Small intestine (tissue), 7 donors: ENCODE measurements at regions not wholly inside any gene's neighbourhood (a gene's known extent, or its start where the extent isn't known, plus 50 kb on each side); places are given as distances from the start of the nearest gene placed in this dataset.

Experiments used
- DNase-seq, 2 donors: peaks; one replicate each; pipeline versions ENCODE4 v3.0.0 to v3.0.0-alpha.2; 2013
- FAIRE-seq: peaks from 2 replicates; lab custom pipeline; 2012; peaks lifted over from hg19 to GRCh38; lab: Jason Lieb, UNC
- H3K27ac ChIP-seq, 3 donors: one replicate each; pipeline ENCODE4 v1.5.1; 2013; ENCODE audit warnings: low read length in 2 of 3, mild to moderate bottlenecking in 2 of 3, control low read depth in 1 of 3, inconsistent platforms in 1 of 3, low read depth in 1 of 3, moderate library complexity in 1 of 3
- H3K27me3 ChIP-seq, 3 donors: one replicate each; pipeline ENCODE4 v1.6.1; 2013; ENCODE audit warnings: low read length in 3 of 3, inconsistent platforms in 1 of 3; ENCODE audit not compliant: control insufficient read depth in 3 of 3, insufficient read depth in 3 of 3
- H3K36me3 ChIP-seq, 3 donors: one replicate each; pipeline ENCODE4 v1.6.1; 2013; ENCODE audit warnings: low read length in 3 of 3, inconsistent platforms in 1 of 3, low read depth in 1 of 3, mild to moderate bottlenecking in 1 of 3, moderate library complexity in 1 of 3; ENCODE audit not compliant: control insufficient read depth in 3 of 3, insufficient read depth in 2 of 3
- H3K4me1 ChIP-seq, 3 donors: one replicate each; pipeline ENCODE4 v1.6.1; 2013; ENCODE audit warnings: low read length in 2 of 3, inconsistent platforms in 1 of 3, low read depth in 1 of 3, mild to moderate bottlenecking in 1 of 3, moderate library complexity in 1 of 3; ENCODE audit not compliant: control insufficient read depth in 3 of 3, insufficient read depth in 2 of 3
- H3K4me3 ChIP-seq, 3 donors: one replicate each; pipeline ENCODE4 v1.5.1; 2013; ENCODE audit warnings: low read length in 3 of 3, control low read depth in 1 of 3, inconsistent platforms in 1 of 3, low read depth in 1 of 3, mild to moderate bottlenecking in 1 of 3, moderate library complexity in 1 of 3
- H3K9me3 ChIP-seq, 2 donors: one replicate each; pipeline ENCODE4 v1.6.1; 2013; ENCODE audit warnings: low read depth in 1 of 2, low read length in 1 of 2; ENCODE audit not compliant: control insufficient read depth in 2 of 2, insufficient read depth in 1 of 2
- WGBS, 3 donors: extraction: QIAGEN DNeasy Blood & Tissue Kit; methylation state at CpG; one replicate each; pipeline ENCODE4 v1.1.7; 2013; 5-methylcytosine and 5-hydroxymethylcytosine counted together
- donor health status: healthy with polysubstance abuse.
- donor health status: control.
- donor health status: control.
- donor health status: Bipolar disorder and iron deficiency.
- donor health status: healthy.

DNA sequence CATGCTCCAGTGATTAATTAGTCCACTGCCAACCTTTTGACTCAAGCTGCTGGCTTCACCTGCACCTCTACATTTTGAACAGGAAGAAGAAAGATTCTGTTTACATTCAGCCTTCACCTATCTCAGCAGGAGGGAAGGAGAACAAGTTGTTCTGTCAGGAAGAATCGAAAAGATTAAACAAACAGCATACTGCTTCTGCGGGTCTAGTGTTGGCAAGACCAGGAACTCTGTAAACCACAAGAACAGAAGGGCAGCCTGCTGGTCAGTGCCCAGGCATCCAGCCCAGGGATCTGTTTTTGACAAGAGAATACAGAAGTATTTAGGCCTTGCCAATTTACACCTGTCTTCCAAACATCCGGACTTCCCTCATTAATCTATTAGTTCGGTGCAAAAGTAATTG is 189.7 kb downstream of the CHD9NB start:
- 72 to 80% (median 74%) methylated on average over 4 of the region's 4 CpGs for WGBS, 3 donors
- no peak for FAIRE-seq
- no peaks in the 10 kb centered on the region for H3K9me3 ChIP-seq
- DNase-seq = no peak
- no peaks in the 10 kb centered on the region for H3K4me1 ChIP-seq
- H3K36me3 ChIP-seq = no peaks in the 10 kb centered on the region
- H3K4me3 ChIP-seq = no peak overlapping the region
- no peaks in the 10 kb centered on the region for H3K27me3 ChIP-seq
- no peak overlapping the region for H3K27ac ChIP-seq

DNA sequence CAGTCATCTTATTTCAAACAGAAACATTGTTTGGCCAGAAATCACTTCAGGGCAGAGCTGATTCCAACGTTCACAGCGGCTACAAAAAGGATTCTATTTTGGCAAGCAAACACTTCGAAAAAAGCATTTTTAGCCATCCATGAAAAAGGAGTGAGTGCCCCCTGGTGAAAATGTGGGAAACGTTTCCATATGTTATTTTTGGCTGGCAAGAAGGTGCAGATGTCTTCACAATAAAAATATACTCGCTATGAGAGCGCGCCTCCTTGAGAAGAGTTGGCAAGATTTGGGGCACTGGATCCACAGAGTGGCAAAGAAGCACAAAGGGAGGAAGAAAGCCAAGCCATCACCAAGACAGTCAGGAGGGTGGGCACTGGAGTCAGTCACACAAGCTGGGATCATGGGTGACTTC is 191.1 kb downstream of the CHD9NB start:
- no peak for FAIRE-seq
- no peak overlapping the region for H3K27ac ChIP-seq
- H3K4me1 ChIP-seq = no peaks in the 10 kb centered on the region
- 26 to 35% (median 28%) methylated on average over 7 of the region's 7 CpGs for WGBS, 3 donors
- no peaks in the 10 kb centered on the region for H3K9me3 ChIP-seq
- DNase-seq = peak; percentile 24 to 52
- no peak overlapping the region for H3K4me3 ChIP-seq
- no peaks in the 10 kb centered on the region for H3K27me3 ChIP-seq
- no peaks in the 10 kb centered on the region for H3K36me3 ChIP-seq

DNA sequence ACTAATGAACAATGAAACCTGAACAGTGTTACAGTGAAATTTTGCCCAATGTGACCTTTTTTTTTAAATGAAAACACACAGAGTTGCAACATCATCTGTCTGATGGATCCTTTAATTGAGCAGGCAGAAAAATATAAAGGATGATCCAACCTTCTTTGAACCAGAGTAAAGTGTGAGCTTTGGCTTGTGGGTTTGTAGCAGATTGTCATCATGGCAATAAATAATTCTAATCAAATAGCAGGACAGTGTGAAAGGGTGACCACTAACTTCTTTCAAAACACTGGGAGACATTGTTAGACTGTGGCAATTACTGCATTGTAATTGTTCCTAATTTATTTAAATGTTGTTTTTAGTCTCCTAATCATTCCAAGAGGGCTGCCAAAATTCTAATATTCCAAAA is 197.2 kb downstream of the CHD9NB start:
- H3K27me3 ChIP-seq = no peaks in the 10 kb centered on the region
- H3K9me3 ChIP-seq = peaks cover 0 to 13% of the 10 kb centered on the region in 2 donors
- H3K4me1 ChIP-seq = no peaks in the 10 kb centered on the region
- H3K27ac ChIP-seq = no peak overlapping the region
- FAIRE-seq = no peak
- H3K4me3 ChIP-seq = no peak overlapping the region
- DNase-seq = no peak
- no peaks in the 10 kb centered on the region for H3K36me3 ChIP-seq

DNA sequence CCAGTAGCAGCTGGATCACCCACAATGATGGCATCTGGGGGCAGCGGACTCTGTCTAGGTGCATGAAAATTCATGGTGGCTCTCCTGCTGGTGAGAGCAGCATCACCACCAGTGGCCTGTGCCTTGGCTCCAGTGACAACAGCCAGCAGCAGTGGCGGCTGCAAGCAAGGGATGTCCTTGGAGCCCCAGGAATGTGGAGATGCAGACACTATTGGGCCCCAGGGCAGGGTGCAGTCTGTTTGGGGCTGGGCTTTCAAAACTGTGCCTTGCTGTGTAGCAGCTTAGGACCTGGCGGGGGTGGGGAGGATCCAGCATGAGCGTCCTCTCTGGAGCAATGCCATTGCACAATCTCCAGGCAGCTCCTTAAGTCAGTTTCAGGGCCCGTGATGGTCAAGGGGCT is 199.7 kb downstream of the CHD9NB start:
- FAIRE-seq (no peak), DNase-seq (no peak)
- WGBS, 3 donors = 77 to 82% (median 81%) methylated on average over 5 of the region's 5 CpGs
- Histone ChIP-seq H3K9me3 (peaks cover 0 to 15% of the 10 kb centered on the region in 2 donors), H3K4me1 (no peaks in the 10 kb centered on the region), H3K36me3 (no peaks in the 10 kb centered on the region), H3K27ac (no peak overlapping the region), H3K4me3 (no peak overlapping the region), H3K27me3 (no peaks in the 10 kb centered on the region)

DNA sequence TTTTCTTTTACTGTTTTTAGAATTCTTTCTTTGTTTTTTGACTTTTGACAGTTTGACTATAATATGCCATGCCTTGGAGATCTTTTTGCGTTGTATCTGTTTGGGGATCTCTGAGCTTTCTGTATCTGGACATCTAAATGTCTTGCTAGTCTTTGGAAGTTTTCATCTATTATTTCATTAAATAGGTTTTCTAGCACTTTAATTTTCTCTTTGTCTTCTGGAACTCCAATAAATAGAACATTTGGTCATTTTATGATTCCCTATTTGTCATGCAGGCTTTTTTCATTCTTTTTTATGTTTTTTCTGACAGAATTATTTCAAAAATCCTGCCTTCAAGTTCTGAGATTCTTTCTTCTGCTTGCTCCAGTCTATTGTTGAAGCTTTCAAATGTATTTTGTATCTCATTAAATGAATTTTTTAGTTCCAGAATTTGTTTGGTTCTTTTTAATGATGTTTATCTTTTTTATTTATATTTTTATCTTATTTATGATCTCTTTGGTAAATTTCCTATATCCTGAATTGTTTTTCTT is 201.4 kb downstream of the CHD9NB start:
- FAIRE-seq (no peak), DNase-seq (no peak)
- Histone ChIP-seq H3K4me1 (no peaks in the 10 kb centered on the region), H3K9me3 (peaks cover 0 to 15% of the 10 kb centered on the region in 2 donors), H3K4me3 (no peak overlapping the region), H3K36me3 (no peaks in the 10 kb centered on the region), H3K27me3 (no peaks in the 10 kb centered on the region), H3K27ac (no peak overlapping the region)
- 39 to 58% (median 43%) methylated on average over 1 of the region's 1 CpG for WGBS, 3 donors

DNA sequence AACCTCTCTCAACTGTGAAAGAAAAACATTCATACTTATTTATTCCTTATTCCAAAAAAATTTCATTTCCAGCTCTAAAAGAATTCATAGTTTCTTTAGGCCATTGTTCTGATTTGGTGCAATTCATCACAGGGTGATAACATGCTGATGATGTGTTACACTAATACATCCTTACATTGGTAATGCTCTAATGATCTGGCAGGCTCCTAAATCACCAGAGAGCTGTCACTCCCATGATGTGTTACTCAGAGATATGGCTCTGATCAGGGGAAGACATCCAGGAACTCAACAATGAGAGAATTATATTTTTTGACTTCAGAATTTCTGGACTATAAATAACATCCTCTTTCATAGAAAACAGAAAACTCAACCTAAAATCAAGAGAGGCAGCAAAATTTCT is 209.3 kb downstream of the CHD9NB start:
- Histone ChIP-seq H3K36me3 (no peaks in the 10 kb centered on the region), H3K27ac (no peak overlapping the region), H3K9me3 (no peaks in the 10 kb centered on the region), H3K27me3 (no peaks in the 10 kb centered on the region), H3K4me3 (no peak overlapping the region), H3K4me1 (no peaks in the 10 kb centered on the region)
- FAIRE-seq (no peak), DNase-seq (no peak)

DNA sequence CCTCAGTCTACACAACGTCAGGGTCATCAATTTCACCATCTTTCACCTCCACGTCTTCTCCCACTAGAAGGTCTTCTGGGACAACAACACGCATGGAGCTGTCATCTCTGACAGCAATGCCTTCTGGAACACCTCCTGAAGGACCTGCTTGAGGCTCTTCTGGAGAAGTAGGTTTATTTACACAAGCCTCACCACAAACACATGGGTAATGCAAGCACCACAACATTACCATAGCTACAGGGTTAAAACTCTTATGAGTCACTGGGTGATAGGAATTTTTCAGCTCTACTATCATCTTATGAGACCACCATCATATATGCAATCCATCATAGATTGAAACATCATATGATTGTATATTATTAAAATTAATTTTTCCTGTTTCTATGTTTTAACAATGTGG is 215.4 kb downstream of the CHD9NB start:
- no peak for DNase-seq
- no peak overlapping the region for H3K27ac ChIP-seq
- FAIRE-seq = no peak

DNA sequence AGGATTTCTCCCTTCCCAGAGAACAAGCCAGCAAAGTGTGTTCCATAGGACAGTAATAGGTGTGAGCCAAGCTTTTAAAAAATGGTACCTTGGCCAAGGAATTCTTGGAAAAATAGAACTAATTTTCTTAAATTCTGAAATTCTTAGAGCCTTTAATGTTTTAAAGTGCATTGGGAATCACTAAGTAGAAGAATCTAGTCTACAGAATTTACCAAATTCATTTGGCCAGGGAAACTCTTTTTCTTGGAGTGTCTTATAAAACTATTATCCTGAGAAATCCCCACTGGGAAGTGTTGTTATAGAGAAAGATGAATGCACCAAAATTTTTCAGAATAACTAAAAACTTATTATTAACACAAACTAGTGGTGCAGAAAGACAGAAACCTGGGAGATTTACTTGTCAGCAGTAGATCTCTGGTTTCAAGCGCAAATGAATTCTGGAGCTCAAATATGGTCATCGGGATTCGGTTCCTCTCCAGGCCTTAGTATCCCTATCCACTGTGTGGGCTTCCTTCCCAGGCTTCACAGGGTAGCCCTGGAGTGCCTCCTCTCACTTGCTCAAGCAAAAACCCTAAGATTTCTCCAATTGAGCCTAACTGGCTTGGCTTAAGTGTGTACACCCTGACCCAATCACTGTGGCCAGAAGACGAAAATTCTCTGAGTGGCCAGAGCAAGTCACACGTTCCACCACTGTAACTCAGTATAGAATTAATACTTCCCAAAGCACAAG is 217.8 kb downstream of the CHD9NB start:
- Histone ChIP-seq H3K27me3 (no peaks in the 10 kb centered on the region), H3K36me3 (no peaks in the 10 kb centered on the region), H3K4me3 (no peak overlapping the region), H3K4me1 (no peaks in the 10 kb centered on the region), H3K27ac (no peak overlapping the region), H3K9me3 (no peaks in the 10 kb centered on the region)
- WGBS, 3 donors = 74 to 82% (median 82%) methylated on average over 5 of the region's 5 CpGs
- FAIRE-seq (no peak), DNase-seq (no peak)

More for the DNA sequence above, 215.4 kb downstream of the CHD9NB start:
- no peaks in the 10 kb centered on the region for H3K4me1 ChIP-seq
- no peaks in the 10 kb centered on the region for H3K27me3 ChIP-seq
- 63 to 79% (median 65%) methylated on average over 3 of the region's 3 CpGs for WGBS, 3 donors
- no peaks in the 10 kb centered on the region for H3K9me3 ChIP-seq
- no peak overlapping the region for H3K4me3 ChIP-seq
- no peaks in the 10 kb centered on the region for H3K36me3 ChIP-seq

DNA sequence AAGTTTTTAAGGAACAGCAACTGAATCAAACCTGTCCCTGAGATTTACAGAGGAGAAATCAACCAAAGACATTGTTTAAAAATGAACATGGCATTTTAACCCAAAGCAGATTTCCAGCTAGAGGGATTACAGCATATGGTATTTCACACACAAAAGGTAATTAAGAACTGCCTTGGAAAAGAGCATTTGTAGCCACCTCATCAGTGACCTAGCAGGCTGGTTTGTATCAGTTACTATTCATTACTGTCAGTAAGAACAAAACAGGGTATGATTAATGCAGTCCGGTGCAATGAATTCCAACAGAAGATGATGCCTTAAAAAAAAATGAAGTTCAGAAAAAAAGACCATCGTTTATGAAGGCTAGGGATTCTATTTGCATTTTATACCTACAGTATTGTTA is 219.9 kb downstream of the CHD9NB start:
- no peaks in the 10 kb centered on the region for H3K4me1 ChIP-seq
- no peaks in the 10 kb centered on the region for H3K9me3 ChIP-seq
- H3K27ac ChIP-seq = no peak overlapping the region
- FAIRE-seq = no peak
- 66 to 76% (median 69%) methylated on average over 2 of the region's 2 CpGs for WGBS, 3 donors
- no peaks in the 10 kb centered on the region for H3K27me3 ChIP-seq
- DNase-seq = no peak
- no peak overlapping the region for H3K4me3 ChIP-seq
- no peaks in the 10 kb centered on the region for H3K36me3 ChIP-seq
